Kidney (tissue), 13 donors: ENCODE measurements at regions not wholly inside any gene's neighbourhood (a gene's known extent, or its start where the extent isn't known, plus 50 kb on each side); places are given as distances from the start of the nearest gene placed in this dataset.
A peak's percentile ranks its signal among the peaks of the same experiment; 100 is the strongest.

Experiments
- DNase-seq, 5 donors: peaks; one replicate each; pipeline ENCODE4 v3.0.0-alpha.2; 2013 to 2020
- FAIRE-seq: peaks from 2 replicates; lab custom pipeline; 2012; peaks lifted over from hg19 to GRCh38; lab: Jason Lieb, UNC
- H3K27ac ChIP-seq, 2 donors: one replicate each; pipeline ENCODE4 v1.7.0; 2013; ENCODE audit warnings: low read depth in 2 of 2, low read length in 2 of 2, inconsistent platforms in 1 of 2
- H3K27me3 ChIP-seq: one replicate; pipeline ENCODE4 v1.7.1; 2013; ENCODE audit warnings: low read length, inconsistent platforms; ENCODE audit not compliant: control insufficient read depth, insufficient read depth
- H3K36me3 ChIP-seq, 3 donors: one replicate each; pipeline versions ENCODE4 v1.7.0 to v1.7.1; 2013; ENCODE audit warnings: low read length in 3 of 3, control low read depth in 1 of 3, inconsistent platforms in 1 of 3; ENCODE audit not compliant: insufficient read depth in 3 of 3, control insufficient read depth in 2 of 3
- H3K4me1 ChIP-seq, 3 donors: one replicate each; pipeline versions ENCODE4 v1.7.0 to v1.7.1; 2013; ENCODE audit warnings: low read length in 3 of 3, inconsistent platforms in 1 of 3, low read depth in 1 of 3; ENCODE audit not compliant: control insufficient read depth in 2 of 3, insufficient read depth in 2 of 3
- H3K4me3 ChIP-seq, 3 donors: one replicate each; pipeline versions ENCODE4 v1.7.0 to v1.8.1; 2013; ENCODE audit warnings: low read length in 3 of 3, control low read depth in 1 of 3, inconsistent platforms in 1 of 3
- H3K9ac ChIP-seq, 3 donors: one replicate each; pipeline versions ENCODE4 v1.7.0 to v1.7.1; 2013; ENCODE audit warnings: low read length in 3 of 3, control low read depth in 1 of 3, inconsistent platforms in 1 of 3
- H3K9me3 ChIP-seq, 3 donors: one replicate each; pipeline versions ENCODE4 v1.7.0 to v1.7.1; 2013; ENCODE audit warnings: low read length in 3 of 3, control low read depth in 1 of 3, inconsistent platforms in 1 of 3; ENCODE audit not compliant: control insufficient read depth in 2 of 3, insufficient read depth in 1 of 3
- intact Hi-C: fragments of 100-400 bp; cut with DNase I; formaldehyde crosslinking; loops from one replicate; pipeline ENCODE4 v1.11.1; 2022
- TF ChIP-seq, protein P1 (sequence below): IDR thresholded peaks from 3 replicates; pipeline ENCODE4 v1.5.1; 2012; ENCODE audit warnings: mild to moderate bottlenecking, moderate library complexity, borderline replicate concordance; ENCODE audit not compliant: insufficient read depth; ENCODE audit errors: extremely low read depth
- donor health status: control.
- donor health status: control.
- donor health status: control.
- donor health status: control.
- donor health status: control.
- donor health status: DM: yes; HTN: yes; CAD: no.
- donor health status: Normal renal cell carcinoma (clear cell type).

DNA sequence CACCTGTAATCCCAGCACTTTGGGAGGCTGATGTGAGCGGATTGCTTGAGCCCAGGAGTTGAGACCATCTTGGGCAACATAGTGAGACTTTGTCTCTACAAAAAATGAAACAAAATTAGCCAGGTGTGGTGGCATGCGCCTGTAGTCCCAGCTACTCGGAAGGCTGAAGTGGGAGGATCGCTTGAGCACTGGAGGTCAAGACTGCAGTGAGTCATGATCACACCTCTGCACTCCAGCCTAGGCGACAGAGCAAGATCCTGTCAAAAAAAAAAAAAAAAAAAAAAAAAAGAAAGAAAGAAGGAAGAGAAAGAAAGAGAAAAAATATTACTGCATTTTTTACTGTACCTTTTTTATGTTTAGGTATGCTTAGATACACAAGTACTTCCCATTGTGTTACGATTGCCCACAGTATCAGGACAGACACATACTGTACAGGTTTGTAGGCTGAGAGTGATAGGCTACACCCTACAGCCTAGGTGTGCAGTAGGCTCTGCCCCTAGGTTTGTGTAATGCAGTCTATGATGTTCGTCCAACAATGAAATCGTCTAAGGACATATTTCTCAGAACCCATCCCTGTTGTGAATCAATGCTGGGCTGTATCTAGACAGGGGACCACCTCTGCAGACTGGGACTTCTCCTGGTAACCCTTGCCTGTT is 160.4 kb upstream of the PWP1 start:
- FAIRE-seq = no peak

DNA sequence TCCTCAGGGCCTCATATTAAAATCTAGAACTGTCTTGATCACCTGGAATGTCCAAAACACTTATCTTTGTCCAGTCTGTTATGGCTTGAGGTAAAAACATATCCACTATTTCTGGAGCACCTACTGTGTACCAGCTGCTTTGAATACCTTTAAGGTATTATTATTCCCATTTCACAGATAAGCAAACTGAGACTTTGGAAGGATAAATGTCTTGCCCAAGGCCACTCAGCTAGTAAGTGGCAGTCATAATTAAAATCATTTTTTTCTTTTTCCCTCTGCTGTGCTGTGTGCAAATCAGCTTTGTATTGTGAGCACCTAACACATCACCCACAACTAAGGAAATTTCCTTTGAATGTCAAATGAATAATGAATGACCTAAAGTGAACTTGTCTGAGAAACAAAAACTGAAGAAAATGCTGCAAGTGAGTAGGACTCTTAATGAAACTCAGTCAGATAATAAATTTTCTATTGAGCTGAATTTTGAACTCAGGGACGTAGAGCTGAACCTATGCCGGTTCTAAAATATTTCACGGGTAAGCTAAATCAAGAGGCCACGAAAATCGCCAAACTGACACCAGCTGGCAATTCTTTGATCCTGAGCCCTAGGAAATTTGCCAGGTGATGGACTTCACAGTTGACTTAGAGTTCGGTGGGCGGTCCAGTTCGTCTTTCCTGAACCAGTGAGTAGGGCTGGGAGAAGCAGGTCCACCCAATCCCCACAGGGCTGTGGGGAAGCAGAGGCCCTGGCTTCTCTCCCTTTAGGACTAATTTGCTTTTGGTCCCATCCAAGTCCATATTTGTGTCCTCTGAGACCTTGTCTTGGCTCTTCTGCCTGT is 159.7 kb upstream of the PWP1 start:
- DNase-seq (no peak), FAIRE-seq (no peak)
- Histone ChIP-seq H3K9ac (no peak overlapping the region), H3K27ac (no peak overlapping the region), H3K4me1 (no peaks in the 10 kb centered on the region), H3K4me3 (no peak overlapping the region), H3K36me3 (no peaks in the 10 kb centered on the region), H3K27me3 (no peaks in the 10 kb centered on the region), H3K9me3 (peaks cover 0 to 3% (median 0%) of the 10 kb centered on the region in 3 donors)
- TF ChIP-seq, protein P1, sequence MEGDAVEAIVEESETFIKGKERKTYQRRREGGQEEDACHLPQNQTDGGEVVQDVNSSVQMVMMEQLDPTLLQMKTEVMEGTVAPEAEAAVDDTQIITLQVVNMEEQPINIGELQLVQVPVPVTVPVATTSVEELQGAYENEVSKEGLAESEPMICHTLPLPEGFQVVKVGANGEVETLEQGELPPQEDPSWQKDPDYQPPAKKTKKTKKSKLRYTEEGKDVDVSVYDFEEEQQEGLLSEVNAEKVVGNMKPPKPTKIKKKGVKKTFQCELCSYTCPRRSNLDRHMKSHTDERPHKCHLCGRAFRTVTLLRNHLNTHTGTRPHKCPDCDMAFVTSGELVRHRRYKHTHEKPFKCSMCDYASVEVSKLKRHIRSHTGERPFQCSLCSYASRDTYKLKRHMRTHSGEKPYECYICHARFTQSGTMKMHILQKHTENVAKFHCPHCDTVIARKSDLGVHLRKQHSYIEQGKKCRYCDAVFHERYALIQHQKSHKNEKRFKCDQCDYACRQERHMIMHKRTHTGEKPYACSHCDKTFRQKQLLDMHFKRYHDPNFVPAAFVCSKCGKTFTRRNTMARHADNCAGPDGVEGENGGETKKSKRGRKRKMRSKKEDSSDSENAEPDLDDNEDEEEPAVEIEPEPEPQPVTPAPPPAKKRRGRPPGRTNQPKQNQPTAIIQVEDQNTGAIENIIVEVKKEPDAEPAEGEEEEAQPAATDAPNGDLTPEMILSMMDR = no peak
- intact Hi-C loops = no loop called here

More for the DNA sequence above, 160.4 kb upstream of the PWP1 start:
- no peak for DNase-seq
- Histone ChIP-seq H3K27me3 (no peaks in the 10 kb centered on the region), H3K9me3 (peaks cover 0 to 3% (median 0%) of the 10 kb centered on the region in 3 donors), H3K27ac (no peak overlapping the region), H3K4me1 (no peaks in the 10 kb centered on the region), H3K9ac (no peak overlapping the region), H3K36me3 (no peaks in the 10 kb centered on the region), H3K4me3 (no peak overlapping the region)
- intact Hi-C loops = no loop called here
- TF ChIP-seq, protein P1 = no peak

DNA sequence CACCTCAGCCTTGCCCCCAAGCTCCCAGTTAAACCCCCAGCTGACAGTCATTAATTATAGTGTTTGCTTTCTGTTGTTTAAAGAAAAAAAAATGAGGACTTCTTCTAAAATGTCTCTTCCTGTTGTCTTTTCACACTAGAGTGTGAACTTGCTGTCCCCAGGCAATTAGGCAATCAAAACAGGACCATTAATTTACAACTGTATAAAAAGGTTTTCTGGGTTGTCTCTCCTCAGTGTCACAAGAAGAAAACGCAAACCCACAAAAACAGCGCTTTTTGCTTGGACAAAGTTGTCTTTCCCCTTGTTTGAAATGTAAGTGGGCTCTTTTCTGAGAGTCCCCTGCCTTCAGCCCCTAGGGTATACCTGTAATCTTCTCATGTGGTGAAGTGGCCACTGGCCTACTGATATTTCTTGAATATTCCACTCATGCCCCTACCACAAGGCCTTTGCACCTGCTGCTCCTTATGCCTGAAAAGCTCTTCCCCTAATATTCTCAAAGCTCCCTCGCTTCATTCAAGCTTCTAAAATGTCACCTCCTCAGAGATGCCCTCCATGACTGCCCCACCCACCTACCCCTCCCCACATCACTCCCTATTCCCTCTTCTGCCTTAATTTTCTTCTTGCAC is 158.9 kb upstream of the PWP1 start:
- DNase-seq (peak in 2 of 5 donors; percentile 7 to 21), FAIRE-seq (no peak)
- Histone ChIP-seq H3K4me3 (no peak overlapping the region), H3K27me3 (no peaks in the 10 kb centered on the region), H3K36me3 (no peaks in the 10 kb centered on the region), H3K9ac (no peak overlapping the region), H3K9me3 (peaks cover 0 to 3% (median 0%) of the 10 kb centered on the region in 3 donors), H3K27ac (no peak overlapping the region), H3K4me1 (no peaks in the 10 kb centered on the region)
- TF ChIP-seq, protein P1 = no peak
- intact Hi-C loops = no loop called here
